ENCODE measurements at regions not wholly inside any gene's neighbourhood (a gene's known extent, or its start where the extent isn't known, plus 50 kb on each side); places are given as distances from the start of the nearest gene placed in this dataset.

DNA sequence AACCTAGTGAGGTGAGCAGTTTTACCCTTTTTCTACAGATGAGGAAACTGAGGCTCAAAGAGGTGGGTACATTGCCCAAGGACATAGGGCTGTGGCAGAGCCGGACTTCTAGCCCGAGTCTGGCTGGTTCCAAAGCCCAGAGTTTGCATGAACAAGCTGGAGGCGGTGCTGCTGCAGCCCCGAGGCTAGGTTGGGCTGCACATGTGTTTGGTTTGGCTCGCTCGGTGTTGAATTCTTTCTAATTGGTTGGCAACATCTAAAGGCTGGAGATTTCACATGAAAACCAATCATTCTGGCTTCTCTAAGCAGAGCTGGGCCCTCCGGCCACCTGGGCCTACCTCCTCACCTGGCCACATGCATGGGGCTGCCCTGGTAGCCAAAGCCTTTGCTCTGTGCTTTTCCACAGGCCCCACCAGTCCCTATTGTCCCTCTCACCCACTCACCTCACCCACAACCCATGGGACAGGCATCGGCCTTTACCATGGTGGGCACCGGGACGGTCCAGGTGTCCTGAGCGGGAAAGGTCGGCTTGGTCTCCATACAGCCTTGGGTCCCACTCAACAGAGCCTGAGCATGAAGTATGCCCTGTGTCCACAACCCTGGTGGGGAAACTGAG, 262.3 kb downstream of the NSG2 start (continued):
- TF ChIP-seq HDAC2 (IDR thresholded peaks at IDR 0.05; ENCODE audit: borderline replicate concordance in 1 of 2, low read depth in 2 of 2, low read length in 2 of 2): no peak
- no peak for TF ChIP-seq CREB1 (IDR thresholded peaks at IDR 0.05)
